ENCODE measurements at regions not wholly inside any gene's neighbourhood (a gene's known extent, or its start where the extent isn't known, plus 50 kb on each side); places are given as distances from the start of the nearest gene placed in this dataset.

- DNase-seq, result no peak
Observed at GRCh38 chr1:5711956-5712645, 280.1 kb downstream of the NPHP4 start.

GRCh38 chr1:5711079-5711478 lies 281.1 kb downstream of the NPHP4 start:
- no peak for DNase-seq

GRCh38 chr1:5709976-5710375 lies 282.2 kb downstream of the NPHP4 start:
- no peak for DNase-seq

GRCh38 chr1:5709461-5709975 lies 282.7 kb downstream of the NPHP4 start:
- DNase-seq, result no peak

GRCh38 chr1:5708346-5709245 lies 283.6 kb downstream of the NPHP4 start:
- DNase-seq, result no peak

GRCh38 chr1:5707566-5708345 lies 284.5 kb downstream of the NPHP4 start:
- DNase-seq, result no peak

GRCh38 chr1:5706239-5706638 lies 286.0 kb downstream of the NPHP4 start:
- DNase-seq, result no peak

- DNase-seq, result no peak
Observed at GRCh38 chr1:5705751-5706150, 286.5 kb downstream of the NPHP4 start.

- no peak for DNase-seq
Observed at GRCh38 chr1:5704561-5705514, 287.4 kb downstream of the NPHP4 start.

- DNase-seq, result no peak
Observed at GRCh38 chr1:5701642-5702041, 290.6 kb downstream of the NPHP4 start.

- DNase-seq, result no peak
Observed at GRCh38 chr1:5693568-5693967, 298.7 kb downstream of the NPHP4 start.

- DNase-seq, result no peak
Observed at GRCh38 chr1:5692664-5693063, 299.6 kb downstream of the NPHP4 start.

- no peak for DNase-seq
Observed at GRCh38 chr1:5691795-5692509, 300.3 kb downstream of the NPHP4 start.

- no peak for DNase-seq
Observed at GRCh38 chr1:5690898-5691297, 301.3 kb downstream of the NPHP4 start.

- DNase-seq, result no peak
Observed at GRCh38 chr1:5690291-5690690, 301.9 kb downstream of the NPHP4 start.

- no peak for DNase-seq
Observed at GRCh38 chr1:5688081-5689077, 303.8 kb downstream of the NPHP4 start.

GRCh38 chr1:5686925-5687706 lies 305.1 kb downstream of the NPHP4 start:
- no peak for DNase-seq

- DNase-seq, result no peak
Observed at GRCh38 chr1:5686195-5686594, 306.0 kb downstream of the NPHP4 start.
